ENCODE measurements at regions not wholly inside any gene's neighbourhood (a gene's known extent, or its start where the extent isn't known, plus 50 kb on each side); places are given as distances from the start of the nearest gene placed in this dataset.

DNA sequence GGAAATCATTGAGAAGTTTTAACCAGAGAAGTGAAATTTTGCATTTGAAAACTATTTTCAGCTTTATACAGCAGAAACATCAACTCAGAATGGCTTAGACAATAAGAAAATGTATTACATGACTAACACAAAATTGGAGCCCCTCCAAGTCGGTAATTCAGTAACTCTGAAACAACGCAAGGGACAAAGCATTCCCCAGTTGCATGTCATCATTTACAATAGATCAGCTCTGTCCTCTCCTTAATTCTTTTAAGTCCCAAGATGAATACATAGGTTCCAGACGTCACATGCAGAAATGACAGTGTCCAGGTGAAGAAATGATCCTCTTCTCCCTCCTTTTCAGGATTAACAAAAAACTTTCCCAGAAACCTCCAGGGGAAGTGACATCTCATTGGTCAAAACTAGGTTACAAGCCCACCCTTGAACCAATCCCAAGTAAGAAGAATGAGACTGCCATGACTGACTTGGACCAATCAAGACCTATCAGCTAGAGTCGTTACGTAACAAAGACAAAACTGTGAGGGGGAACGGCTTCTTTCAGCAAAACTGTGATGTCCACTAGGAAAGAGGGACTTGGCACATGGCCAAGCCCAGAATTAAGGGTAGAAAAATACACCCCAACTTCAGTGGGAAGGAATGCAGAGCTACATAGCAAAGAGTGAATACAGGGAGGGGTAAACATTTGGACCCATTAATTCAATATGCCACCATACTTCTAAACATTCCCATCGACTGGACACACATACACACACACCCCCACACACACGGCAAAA, 114.3 kb upstream of the PRNP start:
- Histone ChIP-seq H3K9me3 (ENCODE audit: low read length) (no peaks in the 10 kb centered on the region), H3K4me3 (ENCODE audit: low read depth in 1 of 2, low read length in 2 of 2) (no peak overlapping the region), H3K27ac (ENCODE audit: low read depth, low read length) (no peak overlapping the region), H3K9ac (ENCODE audit: low read length) (no peak overlapping the region), H3K36me3 (ENCODE audit: insufficient read depth, low read length) (no peaks in the 10 kb centered on the region), H3K4me1 (ENCODE audit: insufficient read depth, low read length) (peaks cover 8% of the 10 kb centered on the region), H3K27me3 (ENCODE audit: control insufficient read depth in 1 of 2, insufficient read depth in 2 of 2, low read length in 2 of 2) (no peaks in the 10 kb centered on the region)

DNA sequence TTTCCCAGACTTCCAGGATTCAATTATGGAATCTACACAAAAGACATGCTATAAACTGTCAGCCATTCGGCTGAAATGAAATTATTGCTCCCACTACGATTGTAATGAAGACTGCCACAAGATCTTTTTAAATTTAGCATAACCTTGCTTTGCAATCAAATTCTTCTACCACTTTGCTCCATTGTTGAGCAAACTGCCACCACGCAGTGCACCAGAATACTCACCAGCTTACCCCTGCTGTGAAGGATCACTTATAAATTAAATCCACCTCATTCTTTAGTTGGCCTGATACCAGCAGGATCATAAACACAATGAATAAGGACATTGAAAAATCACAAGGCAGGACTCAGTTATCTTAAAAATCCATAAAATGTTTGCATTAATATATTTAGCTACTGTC, 116.4 kb upstream of the PRNP start:
- no peak overlapping the region for H3K27ac ChIP-seq (ENCODE audit: low read depth, low read length)
- no peaks in the 10 kb centered on the region for H3K9me3 ChIP-seq (ENCODE audit: low read length)
- peaks cover 8% of the 10 kb centered on the region for H3K4me1 ChIP-seq (ENCODE audit: insufficient read depth, low read length)
- H3K4me3 ChIP-seq (ENCODE audit: low read depth in 1 of 2, low read length in 2 of 2), result no peak overlapping the region
- H3K27me3 ChIP-seq (ENCODE audit: control insufficient read depth in 1 of 2, insufficient read depth in 2 of 2, low read length in 2 of 2), result no peaks in the 10 kb centered on the region
- H3K9ac ChIP-seq (ENCODE audit: low read length), result no peak overlapping the region
- H3K36me3 ChIP-seq (ENCODE audit: insufficient read depth, low read length), result no peaks in the 10 kb centered on the region

DNA sequence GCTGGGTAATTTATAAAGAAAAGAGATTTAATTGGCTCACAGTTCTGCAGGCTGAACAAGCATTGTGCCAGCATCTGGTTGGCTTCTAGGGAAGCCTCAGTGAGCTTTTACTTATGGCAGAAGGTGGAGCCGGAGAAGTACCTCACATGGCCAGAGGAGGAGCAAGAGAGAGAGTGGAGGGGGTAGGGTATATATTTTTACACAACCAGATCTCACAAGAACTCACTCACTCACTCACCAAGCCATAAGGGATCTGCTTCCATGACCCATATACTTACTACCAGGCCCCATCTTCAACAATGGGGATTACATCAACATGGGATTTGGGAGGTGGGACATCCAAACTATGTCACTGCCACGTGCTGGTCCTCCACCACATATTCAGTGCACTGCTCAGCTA, 117.2 kb upstream of the PRNP start:
- Histone ChIP-seq H3K36me3 (ENCODE audit: insufficient read depth, low read length) (no peaks in the 10 kb centered on the region), H3K9ac (ENCODE audit: low read length) (no peak overlapping the region), H3K27ac (ENCODE audit: low read depth, low read length) (no peak overlapping the region), H3K4me1 (ENCODE audit: insufficient read depth, low read length) (peaks cover 5% of the 10 kb centered on the region), H3K27me3 (ENCODE audit: control insufficient read depth in 1 of 2, insufficient read depth in 2 of 2, low read length in 2 of 2) (no peaks in the 10 kb centered on the region), H3K9me3 (ENCODE audit: low read length) (no peaks in the 10 kb centered on the region), H3K4me3 (ENCODE audit: low read depth in 1 of 2, low read length in 2 of 2) (no peak overlapping the region)

DNA sequence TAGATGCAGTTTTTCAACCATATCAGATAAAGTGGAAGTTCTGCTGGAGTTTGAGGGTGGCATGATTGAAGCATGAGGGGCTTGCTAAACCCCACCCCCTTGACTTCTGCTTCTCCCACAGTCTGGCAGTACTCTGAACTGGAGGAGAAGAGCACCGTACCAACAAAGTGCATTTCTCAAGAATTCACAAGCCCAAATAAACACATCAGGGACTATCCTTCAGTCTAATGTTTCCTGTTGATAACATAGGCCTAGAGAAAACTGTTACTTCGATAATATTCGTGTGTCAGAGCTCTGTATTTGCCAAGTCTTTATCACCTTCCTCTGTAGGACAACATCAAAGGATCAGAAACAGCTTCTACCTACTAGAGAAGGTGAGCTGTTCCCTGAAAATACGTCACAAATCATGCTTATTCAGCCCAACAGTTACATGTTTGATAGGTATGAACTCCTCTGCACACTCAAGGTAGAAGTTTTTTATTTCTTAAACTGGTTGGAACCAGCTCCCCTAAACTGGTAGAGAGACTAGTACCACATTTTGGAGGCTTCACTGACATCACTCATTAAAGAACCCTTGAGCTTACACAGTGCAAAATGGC, 117.8 kb upstream of the PRNP start:
- no peak overlapping the region for H3K27ac ChIP-seq (ENCODE audit: low read depth, low read length)
- H3K36me3 ChIP-seq (ENCODE audit: insufficient read depth, low read length), result no peaks in the 10 kb centered on the region

DNA sequence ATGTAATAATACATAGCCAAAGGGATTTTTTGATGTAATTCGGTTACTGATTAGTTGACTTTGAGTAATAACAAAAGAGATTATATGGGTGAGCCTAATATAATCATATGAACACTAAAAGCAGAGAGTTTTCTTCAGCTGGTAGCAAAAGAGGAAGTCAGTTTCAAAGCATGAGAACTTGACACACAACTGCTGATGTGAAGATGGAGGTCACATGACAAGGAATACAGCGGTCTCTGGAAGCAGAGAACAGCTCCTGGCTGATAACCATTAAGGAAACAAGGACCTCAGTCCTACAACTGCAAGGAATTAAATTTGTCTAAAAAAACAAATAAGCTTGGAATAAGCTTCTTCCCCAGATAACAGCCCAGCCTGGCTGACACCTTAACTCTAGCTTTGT, 119.1 kb upstream of the PRNP start:
- Histone ChIP-seq H3K4me1 (ENCODE audit: insufficient read depth, low read length) (peaks cover 5% of the 10 kb centered on the region), H3K4me3 (ENCODE audit: low read depth in 1 of 2, low read length in 2 of 2) (no peak overlapping the region)

More for the DNA sequence above, 117.8 kb upstream of the PRNP start:
- peaks cover 5% of the 10 kb centered on the region for H3K4me1 ChIP-seq (ENCODE audit: insufficient read depth, low read length)
- no peak overlapping the region for H3K4me3 ChIP-seq (ENCODE audit: low read depth in 1 of 2, low read length in 2 of 2)
- no peak overlapping the region for H3K9ac ChIP-seq (ENCODE audit: low read length)
- H3K9me3 ChIP-seq (ENCODE audit: low read length), result no peaks in the 10 kb centered on the region
- no peaks in the 10 kb centered on the region for H3K27me3 ChIP-seq (ENCODE audit: control insufficient read depth in 1 of 2, insufficient read depth in 2 of 2, low read length in 2 of 2)

DNA sequence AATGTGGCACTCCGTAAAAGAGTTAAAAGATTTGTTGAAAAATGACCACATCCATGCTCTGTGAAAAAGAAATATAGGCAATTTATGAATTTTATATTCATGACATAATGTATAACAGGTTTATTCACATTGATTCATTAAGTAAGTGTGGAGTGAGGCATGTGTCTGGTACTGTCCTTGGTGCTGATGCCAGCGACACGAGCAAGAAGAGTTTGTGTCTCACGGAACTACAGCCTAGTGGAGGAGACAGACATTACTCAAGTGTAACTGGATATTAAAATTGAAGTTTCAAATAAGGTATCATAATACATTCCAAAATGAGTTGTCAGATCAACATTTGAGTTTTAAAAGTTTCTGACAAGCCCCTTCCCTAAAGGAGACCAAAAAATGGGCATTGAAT, 122.7 kb upstream of the PRNP start:
- Histone ChIP-seq H3K27me3 (ENCODE audit: control insufficient read depth in 1 of 2, insufficient read depth in 2 of 2, low read length in 2 of 2) (no peaks in the 10 kb centered on the region), H3K4me3 (ENCODE audit: low read depth in 1 of 2, low read length in 2 of 2) (no peak overlapping the region), H3K36me3 (ENCODE audit: insufficient read depth, low read length) (no peaks in the 10 kb centered on the region), H3K9me3 (ENCODE audit: low read length) (no peaks in the 10 kb centered on the region), H3K9ac (ENCODE audit: low read length) (no peak overlapping the region), H3K4me1 (ENCODE audit: insufficient read depth, low read length) (no peaks in the 10 kb centered on the region), H3K27ac (ENCODE audit: low read depth, low read length) (no peak overlapping the region)

More for the DNA sequence above, 119.1 kb upstream of the PRNP start:
- H3K27me3 ChIP-seq (ENCODE audit: control insufficient read depth in 1 of 2, insufficient read depth in 2 of 2, low read length in 2 of 2), result no peaks in the 10 kb centered on the region
- H3K9ac ChIP-seq (ENCODE audit: low read length), result no peak overlapping the region
- H3K9me3 ChIP-seq (ENCODE audit: low read length), result no peaks in the 10 kb centered on the region
- H3K27ac ChIP-seq (ENCODE audit: low read depth, low read length), result no peak overlapping the region
- no peaks in the 10 kb centered on the region for H3K36me3 ChIP-seq (ENCODE audit: insufficient read depth, low read length)

DNA sequence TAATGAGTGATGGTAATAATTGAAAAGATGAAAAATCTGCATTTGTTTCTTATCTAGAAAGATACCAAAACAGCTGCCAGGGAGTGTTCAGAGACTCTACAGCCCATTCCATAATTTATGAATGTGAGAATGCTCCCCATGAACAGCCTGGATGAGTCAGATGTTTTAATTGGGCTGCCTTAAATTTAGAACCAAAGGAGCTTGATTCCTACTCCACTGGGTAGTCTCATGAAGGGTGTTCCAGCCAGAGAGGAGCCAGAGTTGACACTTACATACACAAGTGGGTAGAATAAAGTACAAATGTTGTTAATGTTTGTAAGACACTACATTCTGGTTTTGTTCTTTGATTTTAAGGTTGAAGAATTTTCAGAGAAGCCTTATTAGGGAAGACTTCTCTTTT, 123.2 kb upstream of the PRNP start:
- H3K4me1 ChIP-seq (ENCODE audit: insufficient read depth, low read length), result no peaks in the 10 kb centered on the region
- H3K4me3 ChIP-seq (ENCODE audit: low read depth in 1 of 2, low read length in 2 of 2), result no peak overlapping the region
- no peaks in the 10 kb centered on the region for H3K36me3 ChIP-seq (ENCODE audit: insufficient read depth, low read length)
- no peak overlapping the region for H3K27ac ChIP-seq (ENCODE audit: low read depth, low read length)
- no peaks in the 10 kb centered on the region for H3K27me3 ChIP-seq (ENCODE audit: control insufficient read depth in 1 of 2, insufficient read depth in 2 of 2, low read length in 2 of 2)
- H3K9ac ChIP-seq (ENCODE audit: low read length), result no peak overlapping the region
- H3K9me3 ChIP-seq (ENCODE audit: low read length), result no peaks in the 10 kb centered on the region

DNA sequence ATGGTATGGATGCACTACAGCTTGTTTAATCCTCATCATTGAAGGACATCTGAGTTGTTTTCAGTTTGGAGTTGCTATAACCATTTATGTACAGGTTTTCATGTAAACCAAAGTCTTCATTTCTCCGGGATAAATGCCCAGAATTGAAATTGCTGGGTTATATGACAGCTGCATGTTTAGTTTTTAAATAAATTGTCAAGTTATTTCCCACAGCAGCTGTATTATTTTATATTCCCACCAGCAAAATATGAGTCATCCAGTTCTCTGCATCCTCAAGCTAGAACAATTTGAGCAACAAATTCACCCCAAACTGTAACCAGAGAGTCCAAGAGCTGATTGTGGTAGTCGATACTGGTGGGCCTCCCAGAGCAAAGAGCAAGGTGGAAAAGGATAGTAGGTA, 125.6 kb upstream of the PRNP start:
- no peak overlapping the region for H3K27ac ChIP-seq (ENCODE audit: low read depth, low read length)
- H3K27me3 ChIP-seq (ENCODE audit: control insufficient read depth in 1 of 2, insufficient read depth in 2 of 2, low read length in 2 of 2), result no peaks in the 10 kb centered on the region
- H3K9ac ChIP-seq (ENCODE audit: low read length), result no peak overlapping the region
- H3K36me3 ChIP-seq (ENCODE audit: insufficient read depth, low read length), result no peaks in the 10 kb centered on the region
- H3K4me1 ChIP-seq (ENCODE audit: insufficient read depth, low read length), result no peaks in the 10 kb centered on the region
- H3K4me3 ChIP-seq (ENCODE audit: low read depth in 1 of 2, low read length in 2 of 2), result no peak overlapping the region
- no peaks in the 10 kb centered on the region for H3K9me3 ChIP-seq (ENCODE audit: low read length)

DNA sequence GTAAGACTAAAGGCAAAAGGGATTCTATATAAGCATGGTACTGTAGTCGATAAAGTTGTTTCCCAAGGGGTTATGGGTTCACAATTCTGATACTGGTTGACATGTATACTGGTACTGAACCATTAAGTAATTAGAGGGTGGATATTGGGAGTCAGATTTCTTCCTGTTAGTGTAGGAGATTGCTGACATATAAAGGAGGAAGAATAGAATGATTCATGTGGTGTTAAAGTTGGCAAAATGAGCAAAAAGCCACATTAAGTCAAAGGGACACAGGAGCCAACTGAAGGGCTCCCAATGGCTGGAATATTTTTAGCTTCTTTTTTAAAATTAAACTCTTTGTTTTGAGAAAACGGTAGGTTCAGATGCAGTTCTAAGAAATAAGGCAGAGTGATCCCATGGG, 126.3 kb upstream of the PRNP start:
- Histone ChIP-seq H3K4me1 (ENCODE audit: insufficient read depth, low read length) (no peaks in the 10 kb centered on the region), H3K4me3 (ENCODE audit: low read depth in 1 of 2, low read length in 2 of 2) (no peak overlapping the region), H3K27ac (ENCODE audit: low read depth, low read length) (no peak overlapping the region), H3K9ac (ENCODE audit: low read length) (no peak overlapping the region), H3K27me3 (ENCODE audit: control insufficient read depth in 1 of 2, insufficient read depth in 2 of 2, low read length in 2 of 2) (no peaks in the 10 kb centered on the region), H3K36me3 (ENCODE audit: insufficient read depth, low read length) (no peaks in the 10 kb centered on the region), H3K9me3 (ENCODE audit: low read length) (no peaks in the 10 kb centered on the region)

DNA sequence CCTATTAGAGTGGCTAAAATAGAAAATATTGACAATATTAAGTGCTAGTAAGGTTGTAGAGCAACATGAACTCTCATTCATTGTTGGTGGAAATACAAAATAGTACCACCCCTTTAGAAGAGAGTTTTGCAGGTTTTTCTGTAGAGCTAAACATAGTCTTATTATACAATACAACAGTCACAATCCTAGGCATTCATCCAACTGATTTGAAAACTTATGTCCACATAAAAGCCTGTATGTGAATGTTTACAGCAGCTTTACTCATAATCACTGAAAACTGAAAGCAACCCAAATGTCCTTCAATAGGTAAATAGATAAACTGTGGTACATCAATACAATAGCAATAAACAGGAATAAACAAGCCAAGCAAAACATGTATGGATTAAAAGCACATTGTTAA, 127.2 kb upstream of the PRNP start:
- H3K9ac ChIP-seq (ENCODE audit: low read length), result no peak overlapping the region
- no peaks in the 10 kb centered on the region for H3K27me3 ChIP-seq (ENCODE audit: control insufficient read depth in 1 of 2, insufficient read depth in 2 of 2, low read length in 2 of 2)
- H3K4me1 ChIP-seq (ENCODE audit: insufficient read depth, low read length), result no peaks in the 10 kb centered on the region
- H3K9me3 ChIP-seq (ENCODE audit: low read length), result no peaks in the 10 kb centered on the region
- no peak overlapping the region for H3K27ac ChIP-seq (ENCODE audit: low read depth, low read length)
- no peak overlapping the region for H3K4me3 ChIP-seq (ENCODE audit: low read depth in 1 of 2, low read length in 2 of 2)
- no peaks in the 10 kb centered on the region for H3K36me3 ChIP-seq (ENCODE audit: insufficient read depth, low read length)

DNA sequence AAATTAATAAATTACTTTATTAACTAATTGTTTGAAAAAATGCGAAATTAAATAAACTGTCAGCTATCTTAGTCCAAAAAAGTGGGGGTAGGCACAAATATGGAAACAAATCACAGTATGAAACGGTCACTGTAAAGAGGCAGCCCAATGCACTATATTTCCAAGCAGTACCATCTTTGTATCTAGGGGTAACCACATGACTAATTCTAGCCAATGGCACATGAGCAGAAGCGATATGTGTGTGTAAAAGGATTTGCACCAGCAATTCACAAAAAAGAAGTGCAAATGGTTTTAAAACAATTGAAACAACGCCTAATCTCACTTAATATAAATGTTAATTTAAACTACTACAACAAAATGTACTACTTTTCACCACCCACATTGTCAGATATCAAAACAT, 129.5 kb upstream of the PRNP start:
- Histone ChIP-seq H3K9ac (ENCODE audit: low read length) (no peak overlapping the region), H3K4me3 (ENCODE audit: low read depth in 1 of 2, low read length in 2 of 2) (no peak overlapping the region), H3K36me3 (ENCODE audit: insufficient read depth, low read length) (no peaks in the 10 kb centered on the region), H3K27me3 (ENCODE audit: control insufficient read depth in 1 of 2, insufficient read depth in 2 of 2, low read length in 2 of 2) (no peaks in the 10 kb centered on the region), H3K27ac (ENCODE audit: low read depth, low read length) (no peak overlapping the region), H3K9me3 (ENCODE audit: low read length) (no peaks in the 10 kb centered on the region), H3K4me1 (ENCODE audit: insufficient read depth, low read length) (no peaks in the 10 kb centered on the region)
